Progenitor cell of endocrine pancreas (in vitro differentiated cells): ENCODE measurements at regions not wholly inside any gene's neighbourhood (a gene's known extent, or its start where the extent isn't known, plus 50 kb on each side); places are given as distances from the start of the nearest gene placed in this dataset.

ENCODE experiments used
- DNase-seq: peaks from one replicate; pipeline ENCODE4 v3.0.0; 2021; ENCODE audit warnings: low spot score; ENCODE audit not compliant: unreplicated experiment
- H3K27ac Mint-ChIP-seq: 2 replicates; pipeline ENCODE4 v1.8.0; 2021; ENCODE audit warnings: mild to moderate bottlenecking, moderate library complexity, mixed read lengths
- H3K27me3 Mint-ChIP-seq: 2 replicates; pipeline ENCODE4 v1.8.0; 2021; ENCODE audit warnings: mixed read lengths
- H3K36me3 Mint-ChIP-seq: 2 replicates; pipeline ENCODE4 v1.8.0; 2022; ENCODE audit warnings: mixed read lengths; ENCODE audit not compliant: insufficient read depth
- H3K4me1 Mint-ChIP-seq: 2 replicates; pipeline ENCODE4 v1.8.0; 2021; ENCODE audit warnings: low read depth, mixed read lengths
- H3K4me3 Mint-ChIP-seq: 2 replicates; pipeline ENCODE4 v1.8.0; 2021; ENCODE audit warnings: low read depth, mild to moderate bottlenecking, moderate library complexity, mixed read lengths
- H3K9me3 Mint-ChIP-seq: 2 replicates; pipeline ENCODE4 v1.8.0; 2021; ENCODE audit warnings: low read depth, mixed read lengths
- CTCF ChIP-seq: fragments of 200-600 bp; sonication (generic); IDR thresholded peaks from one replicate; pipeline ENCODE4 v1.5.0; 2021; ENCODE audit warnings: antibody characterized with exemption, mild to moderate bottlenecking; ENCODE audit not compliant: unreplicated experiment

DNA sequence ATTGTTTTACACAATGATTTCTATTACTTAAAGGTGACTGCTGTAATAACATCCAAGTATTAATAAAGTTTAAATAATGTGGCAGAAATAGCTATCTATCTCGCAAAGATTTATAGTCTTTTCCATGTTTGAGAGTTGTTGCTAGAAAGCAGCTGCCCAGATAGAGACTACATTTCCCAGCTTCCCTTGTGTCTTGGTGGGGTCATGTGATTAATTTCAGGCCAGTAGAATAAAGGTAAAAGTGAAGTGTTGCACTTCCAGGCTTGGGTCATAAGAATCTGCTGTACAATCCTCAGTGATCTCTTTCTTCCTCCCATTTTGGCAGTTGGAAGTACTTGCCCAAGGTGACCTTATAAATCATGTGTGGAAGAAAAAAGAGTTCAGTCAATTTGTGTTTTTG lies 449.7 kb upstream of the USP15 start:
- Mint-ChIP-seq H3K9me3 (peaks cover 20% of the 10 kb centered on the region), H3K27ac (no peak overlapping the region), H3K36me3 (peaks cover 2% of the 10 kb centered on the region), H3K27me3 (no peaks in the 10 kb centered on the region), H3K4me1 (no peaks in the 10 kb centered on the region), H3K4me3 (no peak overlapping the region)
- TF ChIP-seq CTCF, result no peak
- DNase-seq, result no peak

DNA sequence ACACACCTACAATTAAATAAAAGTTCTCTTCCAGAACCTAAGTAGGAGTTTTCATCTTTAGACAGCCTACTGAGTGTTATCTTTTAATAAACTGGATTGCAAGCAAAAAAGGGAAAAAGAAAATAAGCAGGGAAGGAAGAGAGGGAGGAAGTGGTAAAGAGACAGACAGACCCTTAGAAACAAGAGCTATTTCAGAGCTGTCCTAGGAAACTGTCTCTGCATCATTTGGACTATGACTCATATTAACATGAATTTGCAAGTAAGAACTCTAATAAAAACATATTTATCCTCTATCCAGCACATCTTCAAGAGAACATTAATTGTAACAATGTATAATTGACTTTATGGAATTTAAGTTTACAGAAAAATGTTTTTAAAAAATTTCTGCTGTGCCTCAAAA lies 438.8 kb upstream of the USP15 start:
- TF ChIP-seq CTCF, result no peak
- no peaks in the 10 kb centered on the region for H3K4me1 Mint-ChIP-seq
- H3K4me3 Mint-ChIP-seq, result no peak overlapping the region
- H3K36me3 Mint-ChIP-seq, result no peaks in the 10 kb centered on the region
- H3K27me3 Mint-ChIP-seq, result no peaks in the 10 kb centered on the region
- DNase-seq, result no peak
- H3K27ac Mint-ChIP-seq, result no peak overlapping the region
- no peaks in the 10 kb centered on the region for H3K9me3 Mint-ChIP-seq

DNA sequence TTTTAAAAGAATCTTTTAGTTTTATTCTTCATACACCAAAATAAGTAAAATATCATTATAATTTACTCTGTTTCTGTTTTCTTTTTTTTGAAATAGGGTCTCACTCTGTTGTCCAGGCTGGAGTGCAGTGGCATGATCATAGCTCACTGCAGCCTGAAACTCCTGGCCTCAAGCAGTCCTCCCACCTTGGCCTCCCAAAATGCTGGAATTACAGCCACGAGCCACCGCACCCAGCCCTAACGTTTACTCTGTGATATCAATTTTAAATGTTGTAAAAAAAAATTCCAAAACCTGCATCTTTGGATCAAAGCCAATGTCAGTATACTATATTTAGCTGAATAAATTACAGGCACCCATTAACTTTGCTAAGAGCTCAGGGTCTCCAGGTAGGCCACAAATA lies 437.1 kb upstream of the USP15 start:
- no peak for TF ChIP-seq CTCF
- no peaks in the 10 kb centered on the region for H3K9me3 Mint-ChIP-seq
- no peak overlapping the region for H3K4me3 Mint-ChIP-seq
- H3K27me3 Mint-ChIP-seq, result no peaks in the 10 kb centered on the region
- no peaks in the 10 kb centered on the region for H3K36me3 Mint-ChIP-seq
- DNase-seq, result no peak
- no peaks in the 10 kb centered on the region for H3K4me1 Mint-ChIP-seq
- no peak overlapping the region for H3K27ac Mint-ChIP-seq

DNA sequence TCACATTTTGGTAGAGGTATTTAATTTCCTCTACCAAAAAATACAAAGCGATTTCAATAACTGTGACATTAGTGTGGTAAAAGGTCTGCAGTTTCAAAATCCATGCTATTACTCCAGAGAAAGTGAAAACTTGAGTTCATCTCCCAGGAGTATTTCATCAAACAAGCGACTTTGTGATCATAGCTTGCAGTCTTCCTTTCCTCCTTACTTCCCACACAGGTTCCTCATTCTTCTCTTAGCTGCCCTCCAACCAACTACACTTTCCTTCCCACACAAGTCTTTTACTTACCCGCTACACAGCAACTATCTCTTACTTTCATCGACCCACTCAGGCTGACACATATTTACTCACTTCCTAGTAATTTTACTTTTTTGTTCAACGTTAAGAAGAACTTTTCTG lies 413.4 kb upstream of the USP15 start:
- Mint-ChIP-seq H3K4me3 (no peak overlapping the region), H3K9me3 (no peaks in the 10 kb centered on the region), H3K27me3 (no peaks in the 10 kb centered on the region), H3K27ac (no peak overlapping the region), H3K4me1 (peaks cover 3% of the 10 kb centered on the region), H3K36me3 (no peaks in the 10 kb centered on the region)
- no peak for DNase-seq
- TF ChIP-seq CTCF, result no peak

DNA sequence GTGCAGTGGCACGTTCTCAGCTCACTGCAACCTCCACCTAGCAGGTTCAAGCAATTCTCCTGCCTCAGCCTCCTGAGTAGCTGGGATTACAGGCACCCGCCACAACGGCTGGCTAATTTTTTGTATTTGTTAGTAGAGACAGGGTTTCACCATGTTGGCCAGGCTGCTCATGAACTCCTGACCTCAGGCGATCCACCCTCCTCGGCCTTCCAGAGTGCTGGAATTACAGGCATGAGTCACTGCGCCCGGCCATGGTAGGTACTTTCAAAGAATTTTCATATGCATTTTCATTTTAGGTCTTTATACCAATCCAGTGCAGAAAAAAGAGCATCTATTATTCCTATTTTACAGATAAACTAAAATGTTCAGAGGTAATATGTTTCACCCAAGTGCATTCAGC lies 411.3 kb upstream of the USP15 start:
- H3K36me3 Mint-ChIP-seq, result no peaks in the 10 kb centered on the region
- no peaks in the 10 kb centered on the region for H3K27me3 Mint-ChIP-seq
- no peak overlapping the region for H3K4me3 Mint-ChIP-seq
- TF ChIP-seq CTCF, result no peak
- H3K4me1 Mint-ChIP-seq, result peaks cover 3% of the 10 kb centered on the region
- peaks cover 2% of the 10 kb centered on the region for H3K9me3 Mint-ChIP-seq
- H3K27ac Mint-ChIP-seq, result no peak overlapping the region
- DNase-seq, result no peak
